ENCODE measurements at regions not wholly inside any gene's neighbourhood (a gene's known extent, or its start where the extent isn't known, plus 50 kb on each side); places are given as distances from the start of the nearest gene placed in this dataset.

GRCh38 chr20:12821249-12821648 is 187.5 kb upstream of the SPTLC3 start:
- TF ChIP-seq CTCF (IDR thresholded peaks at IDR 0.05) = no peak
- no peak for TF ChIP-seq POLR2A (IDR thresholded peaks at IDR 0.05)
